Mesenchymal stem cell (in vitro differentiated cells and primary cell): ENCODE measurements at regions not wholly inside any gene's neighbourhood (a gene's known extent, or its start where the extent isn't known, plus 50 kb on each side); places are given as distances from the start of the nearest gene placed in this dataset.

Experiments
- DNase-seq: peaks from one replicate; pipeline ENCODE4 v3.0.0-alpha.2; 2013
- H2AFZ ChIP-seq: one replicate; pipeline ENCODE4 v1.6.1; 2013; ENCODE audit warnings: low read depth, mild to moderate bottlenecking, control low read depth, inconsistent platforms, low read length, moderate library complexity
- H2AK5ac ChIP-seq: 2 replicates; pipeline ENCODE4 v1.6.1; 2013; ENCODE audit warnings: low read length, moderate library complexity, mild to moderate bottlenecking, inconsistent platforms; ENCODE audit not compliant: severe bottlenecking
- H2BK120ac ChIP-seq: one replicate; pipeline ENCODE4 v1.6.1; 2013; ENCODE audit warnings: low read depth, mild to moderate bottlenecking, inconsistent platforms, low read length, moderate library complexity
- H2BK12ac ChIP-seq, 2 experiments: one replicate each; pipeline ENCODE4 v1.6.1; 2013; ENCODE audit warnings: inconsistent platforms in 2 of 2, low read length in 2 of 2, mild to moderate bottlenecking in 2 of 2, moderate library complexity in 2 of 2, control low read depth in 1 of 2
- H2BK15ac ChIP-seq: one replicate; pipeline ENCODE4 v1.6.1; 2013; ENCODE audit warnings: mild to moderate bottlenecking, low read depth, inconsistent platforms; ENCODE audit not compliant: poor library complexity, severe bottlenecking
- H2BK5ac ChIP-seq: 2 replicates; pipeline ENCODE4 v1.6.1; 2013; ENCODE audit warnings: low read depth, mild to moderate bottlenecking, low read length, control low read depth, inconsistent platforms; ENCODE audit not compliant: poor library complexity, severe bottlenecking
- H3K14ac ChIP-seq, 2 experiments: one replicate each; pipeline ENCODE4 v1.6.1; 2013; ENCODE audit warnings: inconsistent platforms in 2 of 2, low read length in 2 of 2, control low read depth in 1 of 2, mild to moderate bottlenecking in 1 of 2, moderate library complexity in 1 of 2
- H3K18ac ChIP-seq, 2 experiments: one replicate each; pipeline ENCODE4 v1.6.1; 2013; ENCODE audit warnings: inconsistent platforms in 2 of 2, low read length in 2 of 2, control low read depth in 1 of 2, low read depth in 1 of 2, mild to moderate bottlenecking in 1 of 2
- H3K23ac ChIP-seq, 2 experiments: one replicate each; pipeline ENCODE4 v1.6.1; 2013; ENCODE audit warnings: inconsistent platforms in 2 of 2, low read length in 2 of 2, mild to moderate bottlenecking in 2 of 2, moderate library complexity in 2 of 2, control low read depth in 1 of 2
- H3K27ac ChIP-seq: 2 replicates; pipeline ENCODE4 v1.5.1; 2013; ENCODE audit warnings: mild to moderate bottlenecking, moderate library complexity, low read length, control low read depth, inconsistent platforms; ENCODE audit not compliant: poor library complexity, severe bottlenecking
- H3K27me3 ChIP-seq, 2 experiments: 2 replicates each; pipeline versions ENCODE4 v1.6.1 to v1.7.0; 2013; ENCODE audit warnings: low read length in 2 of 2, mild to moderate bottlenecking in 2 of 2, moderate library complexity in 2 of 2, control low read depth in 1 of 2, inconsistent platforms in 1 of 2; ENCODE audit not compliant: control insufficient read depth in 1 of 2, insufficient read depth in 1 of 2
- H3K36me3 ChIP-seq, 2 experiments: 2 replicates each; pipeline versions ENCODE4 v1.6.1 to v1.7.0; 2013; ENCODE audit warnings: low read length in 2 of 2, control low read depth in 1 of 2, inconsistent platforms in 1 of 2, low read depth in 1 of 2, mild to moderate bottlenecking in 1 of 2; ENCODE audit not compliant: insufficient read depth in 2 of 2, control insufficient read depth in 1 of 2
- H3K4ac ChIP-seq, 2 experiments: one replicate each; pipeline ENCODE4 v1.6.1; 2013; ENCODE audit warnings: inconsistent platforms in 2 of 2, low read length in 2 of 2, mild to moderate bottlenecking in 2 of 2, moderate library complexity in 2 of 2, control low read depth in 1 of 2, low read depth in 1 of 2
- H3K4me1 ChIP-seq: 2 replicates; pipeline ENCODE4 v1.6.1; 2013; ENCODE audit warnings: low read depth, low read length, control low read depth; ENCODE audit not compliant: control insufficient read depth, insufficient read depth
- H3K4me2 ChIP-seq: 2 replicates; pipeline ENCODE4 v1.6.1; 2013; ENCODE audit warnings: low read length, mild to moderate bottlenecking, inconsistent platforms; ENCODE audit not compliant: poor library complexity, severe bottlenecking
- H3K4me3 ChIP-seq, 2 experiments: 2 replicates each; pipeline versions ENCODE4 v1.5.1 to v1.7.0; 2013; ENCODE audit warnings: low read length in 2 of 2, mild to moderate bottlenecking in 2 of 2, control low read depth in 1 of 2, low read depth in 1 of 2; ENCODE audit not compliant: insufficient read depth in 1 of 2
- H3K79me1 ChIP-seq: replicated peaks from 2 replicates; pipeline ENCODE4 v1.6.1; 2013; ENCODE audit warnings: mild to moderate bottlenecking, control low read depth, low read length, inconsistent platforms; ENCODE audit not compliant: poor library complexity, severe bottlenecking
- H3K9ac ChIP-seq: 2 replicates; pipeline ENCODE4 v1.7.0; 2013; ENCODE audit warnings: mild to moderate bottlenecking, low read length, moderate library complexity
- H3K9me3 ChIP-seq: 2 replicates; pipeline ENCODE4 v1.7.0; 2013; ENCODE audit warnings: mild to moderate bottlenecking, low read length; ENCODE audit not compliant: control insufficient read depth
- H4K8ac ChIP-seq: one replicate; pipeline ENCODE4 v1.6.1; 2013; ENCODE audit warnings: inconsistent platforms, mild to moderate bottlenecking, low read length, moderate library complexity
- H4K91ac ChIP-seq: one replicate; pipeline ENCODE4 v1.6.1; 2013; ENCODE audit warnings: mild to moderate bottlenecking, low read length, inconsistent platforms
- WGBS: methylation state at CpG from one replicate; pipeline ENCODE4 v1.1.7; 2013; ENCODE audit warnings: mixed read lengths; 5-methylcytosine and 5-hydroxymethylcytosine counted together

GRCh38 chr13:61944329-61944929 lies 528.8 kb upstream of the PCDH20 start:
- no peaks in the 10 kb centered on the region for H3K27me3 ChIP-seq
- no peak overlapping the region for H3K23ac ChIP-seq
- H2BK15ac ChIP-seq: no peak overlapping the region
- no peak overlapping the region for H3K4ac ChIP-seq
- H3K4me1 ChIP-seq: no peaks in the 10 kb centered on the region
- no peak overlapping the region for H3K9ac ChIP-seq
- no peak overlapping the region for H3K4me3 ChIP-seq
- no peak overlapping the region for H4K8ac ChIP-seq
- H3K27ac ChIP-seq: no peak overlapping the region
- H2BK120ac ChIP-seq: no peak overlapping the region
- no peak overlapping the region for H3K18ac ChIP-seq
- no peak overlapping the region for H3K4me2 ChIP-seq
- no peaks in the 10 kb centered on the region for H3K9me3 ChIP-seq
- H4K91ac ChIP-seq: no peak overlapping the region
- H2BK5ac ChIP-seq: no peak overlapping the region
- H3K79me1 ChIP-seq: no peaks in the 10 kb centered on the region
- WGBS: 99% methylated on average over 4 of the region's 7 CpGs
- no peak overlapping the region for H2AFZ ChIP-seq
- no peak overlapping the region for H2AK5ac ChIP-seq
- H3K14ac ChIP-seq: no peak overlapping the region
- no peak for DNase-seq
- no peaks in the 10 kb centered on the region for H3K36me3 ChIP-seq
- no peak overlapping the region for H2BK12ac ChIP-seq

GRCh38 chr13:61935710-61936109 lies 520.1 kb upstream of the PCDH20 start:
- Histone ChIP-seq H3K9ac (no peak overlapping the region), H2AK5ac (no peak overlapping the region), H2BK15ac (no peak overlapping the region), H4K8ac (no peak overlapping the region), H2BK12ac (no peak overlapping the region), H3K4me1 (no peaks in the 10 kb centered on the region), H3K4me2 (no peak overlapping the region), H2AFZ (no peak overlapping the region), H4K91ac (no peak overlapping the region), H3K79me1 (no peaks in the 10 kb centered on the region), H3K14ac (no peak overlapping the region), H3K23ac (no peak overlapping the region), H3K4me3 (no peak overlapping the region), H3K27ac (no peak overlapping the region), H3K9me3 (no peaks in the 10 kb centered on the region), H2BK120ac (no peak overlapping the region), H3K18ac (no peak overlapping the region), H3K36me3 (no peaks in the 10 kb centered on the region), H3K27me3 (no peaks in the 10 kb centered on the region), H3K4ac (no peak overlapping the region), H2BK5ac (no peak overlapping the region)
- 91% methylated on average over 1 of the region's 1 CpG for WGBS
- no peak for DNase-seq

GRCh38 chr13:61927648-61928047 lies 512.0 kb upstream of the PCDH20 start:
- no peak overlapping the region for H3K9ac ChIP-seq
- WGBS: 95% methylated on average over 1 of the region's 1 CpG
- no peak overlapping the region for H3K27ac ChIP-seq
- H4K8ac ChIP-seq: no peak overlapping the region
- H3K36me3 ChIP-seq: no peaks in the 10 kb centered on the region
- H3K18ac ChIP-seq: no peak overlapping the region
- no peak overlapping the region for H2BK15ac ChIP-seq
- DNase-seq: no peak
- no peaks in the 10 kb centered on the region for H3K9me3 ChIP-seq
- H3K79me1 ChIP-seq: no peaks in the 10 kb centered on the region
- H3K4me1 ChIP-seq: no peaks in the 10 kb centered on the region
- no peak overlapping the region for H2BK12ac ChIP-seq
- no peak overlapping the region for H3K23ac ChIP-seq
- H3K27me3 ChIP-seq: no peaks in the 10 kb centered on the region
- H4K91ac ChIP-seq: no peak overlapping the region
- no peak overlapping the region for H2AFZ ChIP-seq
- no peak overlapping the region for H2BK120ac ChIP-seq
- H3K14ac ChIP-seq: no peak overlapping the region
- H2AK5ac ChIP-seq: no peak overlapping the region
- no peak overlapping the region for H3K4ac ChIP-seq
- no peak overlapping the region for H3K4me3 ChIP-seq
- no peak overlapping the region for H3K4me2 ChIP-seq
- H2BK5ac ChIP-seq: no peak overlapping the region

GRCh38 chr13:61918841-61919240 lies 503.2 kb upstream of the PCDH20 start:
- no peaks in the 10 kb centered on the region for H3K36me3 ChIP-seq
- H2BK12ac ChIP-seq: no peak overlapping the region
- H2AK5ac ChIP-seq: no peak overlapping the region

More at GRCh38 chr13:61918841-61919240, 503.2 kb upstream of the PCDH20 start:
- Histone ChIP-seq H3K27ac (no peak overlapping the region), H2AFZ (no peak overlapping the region), H3K18ac (no peak overlapping the region), H2BK15ac (no peak overlapping the region), H3K23ac (no peak overlapping the region), H3K27me3 (no peaks in the 10 kb centered on the region), H3K4ac (no peak overlapping the region), H3K14ac (no peak overlapping the region), H4K91ac (no peak overlapping the region), H3K4me3 (no peak overlapping the region), H4K8ac (no peak overlapping the region), H3K79me1 (no peaks in the 10 kb centered on the region), H3K4me1 (no peaks in the 10 kb centered on the region), H3K9me3 (no peaks in the 10 kb centered on the region), H3K4me2 (no peak overlapping the region), H3K9ac (no peak overlapping the region), H2BK120ac (no peak overlapping the region), H2BK5ac (no peak overlapping the region)
- no peak for DNase-seq
- WGBS: 82% methylated on average over 2 of the region's 2 CpGs
